ENCODE measurements at regions not wholly inside any gene's neighbourhood (a gene's known extent, or its start where the extent isn't known, plus 50 kb on each side); places are given as distances from the start of the nearest gene placed in this dataset.

GRCh38 chr16:7124701-7125100 is 207.9 kb upstream of the RBFOX1 start:
- TF ChIP-seq POLR2A (IDR thresholded peaks at IDR 0.05) = no peak
- TF ChIP-seq, protein P1, sequence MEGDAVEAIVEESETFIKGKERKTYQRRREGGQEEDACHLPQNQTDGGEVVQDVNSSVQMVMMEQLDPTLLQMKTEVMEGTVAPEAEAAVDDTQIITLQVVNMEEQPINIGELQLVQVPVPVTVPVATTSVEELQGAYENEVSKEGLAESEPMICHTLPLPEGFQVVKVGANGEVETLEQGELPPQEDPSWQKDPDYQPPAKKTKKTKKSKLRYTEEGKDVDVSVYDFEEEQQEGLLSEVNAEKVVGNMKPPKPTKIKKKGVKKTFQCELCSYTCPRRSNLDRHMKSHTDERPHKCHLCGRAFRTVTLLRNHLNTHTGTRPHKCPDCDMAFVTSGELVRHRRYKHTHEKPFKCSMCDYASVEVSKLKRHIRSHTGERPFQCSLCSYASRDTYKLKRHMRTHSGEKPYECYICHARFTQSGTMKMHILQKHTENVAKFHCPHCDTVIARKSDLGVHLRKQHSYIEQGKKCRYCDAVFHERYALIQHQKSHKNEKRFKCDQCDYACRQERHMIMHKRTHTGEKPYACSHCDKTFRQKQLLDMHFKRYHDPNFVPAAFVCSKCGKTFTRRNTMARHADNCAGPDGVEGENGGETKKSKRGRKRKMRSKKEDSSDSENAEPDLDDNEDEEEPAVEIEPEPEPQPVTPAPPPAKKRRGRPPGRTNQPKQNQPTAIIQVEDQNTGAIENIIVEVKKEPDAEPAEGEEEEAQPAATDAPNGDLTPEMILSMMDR (IDR thresholded peaks at IDR 0.05 in 8 of 11, conservative IDR thresholded peaks at IDR 0.05 in 3 of 11) = no peak
